Right atrium auricular region (tissue), 2 donors: ENCODE measurements at regions not wholly inside any gene's neighbourhood (a gene's known extent, or its start where the extent isn't known, plus 50 kb on each side); places are given as distances from the start of the nearest gene placed in this dataset.

Experiments
- DNase-seq: peaks from one replicate; pipeline ENCODE4 v3.0.0-alpha.2; 2019; ENCODE audit warnings: low spot score
- H3K27ac ChIP-seq, 2 donors: fragments of 200-600 bp; sonication (generic); 1 replicate in 1 of 2; 2 replicates in 1 of 2; pipeline ENCODE4 v1.5.1; 2016 to 2019
- H3K27me3 ChIP-seq, 2 donors: fragments of 200-600 bp; sonication (generic); one replicate each; pipeline versions ENCODE4 v1.5.1 to v1.6.0; 2017 to 2019
- H3K36me3 ChIP-seq: fragments of 200-600 bp; sonication (generic); one replicate; pipeline ENCODE4 v1.5.1; 2016
- H3K4me1 ChIP-seq, 2 donors: fragments of 200-600 bp; sonication (generic); one replicate each; pipeline versions ENCODE4 v1.5.1 to v1.6.0; 2017 to 2019
- H3K4me3 ChIP-seq, 2 donors: fragments of 200-600 bp; sonication (generic); 1 replicate in 1 of 2; 2 replicates in 1 of 2; pipeline ENCODE4 v1.5.1; 2017 to 2019; ENCODE audit warnings: mild to moderate bottlenecking in 1 of 2, moderate library complexity in 1 of 2
- H3K9me3 ChIP-seq, 2 donors: fragments of 200-600 bp; sonication (generic); one replicate each; pipeline ENCODE4 v1.5.1; 2019
- CTCF ChIP-seq, 2 donors: fragments of 200-600 bp; sonication (generic); IDR thresholded peaks; one replicate each; pipeline ENCODE4 v1.5.1; 2019; ENCODE audit warnings: antibody characterized with exemption in 2 of 2

GRCh38 chr3:59150039-59150438 is 100.2 kb upstream of the CFAP20DC start:
- no peaks in the 10 kb centered on the region for H3K36me3 ChIP-seq
- no peaks in the 10 kb centered on the region for H3K4me1 ChIP-seq
- no peak overlapping the region for H3K4me3 ChIP-seq
- DNase-seq, result no peak
- no peak for TF ChIP-seq CTCF (IDR thresholded peaks at IDR 0.05)
- H3K27ac ChIP-seq, result no peak overlapping the region
- H3K27me3 ChIP-seq, result no peaks in the 10 kb centered on the region
- H3K9me3 ChIP-seq, result peaks cover 0 to 18% of the 10 kb centered on the region in 2 donors

- Histone ChIP-seq H3K4me1 (no peaks in the 10 kb centered on the region), H3K9me3 (peaks cover 0 to 18% of the 10 kb centered on the region in 2 donors), H3K36me3 (no peaks in the 10 kb centered on the region), H3K4me3 (no peak overlapping the region), H3K27me3 (no peaks in the 10 kb centered on the region), H3K27ac (no peak overlapping the region)
- TF ChIP-seq CTCF (IDR thresholded peaks at IDR 0.05), result no peak
- DNase-seq, result no peak
These were observed 99.3 kb upstream of the CFAP20DC start for GRCh38 chr3:59149166-59149565.

GRCh38 chr3:59143447-59143846 is 93.6 kb upstream of the CFAP20DC start:
- no peak for DNase-seq
- Histone ChIP-seq H3K9me3 (peaks cover 0 to 10% of the 10 kb centered on the region in 2 donors), H3K27me3 (no peaks in the 10 kb centered on the region), H3K27ac (no peak overlapping the region), H3K36me3 (no peaks in the 10 kb centered on the region), H3K4me1 (no peaks in the 10 kb centered on the region), H3K4me3 (no peak overlapping the region)
- no peak for TF ChIP-seq CTCF (IDR thresholded peaks at IDR 0.05)

- peaks cover 0 to 5% of the 10 kb centered on the region in 2 donors for H3K9me3 ChIP-seq
- H3K27me3 ChIP-seq, result no peaks in the 10 kb centered on the region
- no peak for DNase-seq
- TF ChIP-seq CTCF (IDR thresholded peaks at IDR 0.05), result no peak
- no peak overlapping the region for H3K27ac ChIP-seq
- no peaks in the 10 kb centered on the region for H3K36me3 ChIP-seq
- no peaks in the 10 kb centered on the region for H3K4me1 ChIP-seq
- no peak overlapping the region for H3K4me3 ChIP-seq
These were observed 92.7 kb upstream of the CFAP20DC start for GRCh38 chr3:59142556-59142955.

GRCh38 chr3:59138966-59139365 is 89.1 kb upstream of the CFAP20DC start:
- H3K27me3 ChIP-seq, result no peaks in the 10 kb centered on the region
- no peaks in the 10 kb centered on the region for H3K4me1 ChIP-seq
- H3K27ac ChIP-seq, result no peak overlapping the region
- H3K36me3 ChIP-seq, result no peaks in the 10 kb centered on the region
- no peak overlapping the region for H3K4me3 ChIP-seq
- H3K9me3 ChIP-seq, result no peaks in the 10 kb centered on the region
- no peak for DNase-seq
- no peak for TF ChIP-seq CTCF (IDR thresholded peaks at IDR 0.05)

GRCh38 chr3:59137415-59137814 is 87.6 kb upstream of the CFAP20DC start:
- H3K27me3 ChIP-seq, result no peaks in the 10 kb centered on the region
- H3K4me1 ChIP-seq, result no peaks in the 10 kb centered on the region
- no peak overlapping the region for H3K27ac ChIP-seq
- no peaks in the 10 kb centered on the region for H3K36me3 ChIP-seq
- DNase-seq, result no peak
- H3K4me3 ChIP-seq, result no peak overlapping the region
- H3K9me3 ChIP-seq, result no peaks in the 10 kb centered on the region
- TF ChIP-seq CTCF (IDR thresholded peaks at IDR 0.05), result no peak
